ENCODE measurements at regions not wholly inside any gene's neighbourhood (a gene's known extent, or its start where the extent isn't known, plus 50 kb on each side); places are given as distances from the start of the nearest gene placed in this dataset.

- TF ChIP-seq CTCF (IDR thresholded peaks at IDR 0.05), result no peak
- no peak for TF ChIP-seq TCF7L2 (IDR thresholded peaks at IDR 0.05; ENCODE audit: low read depth, low read length)
Observed at GRCh38 chrX:142134533-142134932, 70.6 kb downstream of the MAGEC2 start.

Measured in Panc1 (cell line).